Fibroblast of peridontal ligament (primary cell): ENCODE measurements at regions not wholly inside any gene's neighbourhood (a gene's known extent, or its start where the extent isn't known, plus 50 kb on each side); places are given as distances from the start of the nearest gene placed in this dataset.
"Not testable (repeated sequence)": the region's sequence is repeated elsewhere in the genome, so short reads cannot be mapped to it uniquely, and the experiment has no call there.

Source experiments
- DNase-seq: peaks from one replicate; pipeline ENCODE4 v3.0.0-alpha.2; 2010; ENCODE audit errors: extremely low read depth

- no peak for DNase-seq
Measured at GRCh38 chr3:89923921-89924610, 816.6 kb downstream of the EPHA3 start.

DNA sequence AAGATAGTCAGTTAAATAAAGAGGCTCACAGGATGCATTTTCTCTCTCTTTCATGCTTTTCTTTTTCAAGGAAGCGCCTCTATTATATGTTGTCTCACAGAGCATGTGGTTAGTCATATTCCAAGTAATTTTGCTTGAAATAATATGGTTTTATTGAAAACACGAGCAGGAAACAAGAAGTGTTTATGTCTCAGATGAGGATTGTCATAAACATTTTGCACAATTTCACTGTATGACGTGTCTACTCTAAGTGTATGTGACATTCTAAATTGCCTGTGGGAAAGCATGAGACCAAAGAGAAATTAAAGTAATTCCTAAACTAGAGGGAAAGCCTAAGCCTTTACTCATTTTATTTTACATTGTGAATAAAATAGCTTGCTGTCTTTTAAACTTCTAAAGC is 818.6 kb downstream of the EPHA3 start:
- DNase-seq = peak; percentile 68

GRCh38 chr3:89932882-89933281 is 825.5 kb downstream of the EPHA3 start:
- no peak for DNase-seq

GRCh38 chr3:89944461-89944860 is 837.0 kb downstream of the EPHA3 start:
- not testable (repeated sequence) for DNase-seq

- no peak for DNase-seq
Measured at GRCh38 chr3:89946884-89947283, 839.5 kb downstream of the EPHA3 start.

- DNase-seq = no peak
Measured at GRCh38 chr3:89947337-89947954, 840.0 kb downstream of the EPHA3 start.

GRCh38 chr3:89948008-89948407 is 840.6 kb downstream of the EPHA3 start:
- no peak for DNase-seq

- DNase-seq = no peak
Measured at GRCh38 chr3:89950772-89951171, 843.4 kb downstream of the EPHA3 start.

DNA sequence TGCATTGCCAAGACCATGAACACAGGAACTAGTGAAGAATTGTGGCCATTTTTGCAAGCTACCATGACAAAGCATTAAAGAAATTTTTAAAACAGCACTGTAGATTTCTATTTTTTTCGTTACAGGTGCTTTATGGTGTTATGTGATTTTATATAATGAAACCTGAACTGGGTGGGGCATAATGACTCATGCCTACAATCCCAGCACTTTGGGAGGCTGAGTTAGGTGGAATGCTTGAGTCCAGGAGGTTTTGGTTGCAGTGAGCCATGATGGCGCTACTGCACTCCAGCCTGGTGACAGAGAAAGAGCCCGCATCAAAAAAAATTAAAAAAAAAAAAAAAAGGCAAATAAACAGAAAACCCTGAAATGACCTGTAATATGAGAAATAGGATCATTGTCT is 846.7 kb downstream of the EPHA3 start:
- DNase-seq = no peak

DNA sequence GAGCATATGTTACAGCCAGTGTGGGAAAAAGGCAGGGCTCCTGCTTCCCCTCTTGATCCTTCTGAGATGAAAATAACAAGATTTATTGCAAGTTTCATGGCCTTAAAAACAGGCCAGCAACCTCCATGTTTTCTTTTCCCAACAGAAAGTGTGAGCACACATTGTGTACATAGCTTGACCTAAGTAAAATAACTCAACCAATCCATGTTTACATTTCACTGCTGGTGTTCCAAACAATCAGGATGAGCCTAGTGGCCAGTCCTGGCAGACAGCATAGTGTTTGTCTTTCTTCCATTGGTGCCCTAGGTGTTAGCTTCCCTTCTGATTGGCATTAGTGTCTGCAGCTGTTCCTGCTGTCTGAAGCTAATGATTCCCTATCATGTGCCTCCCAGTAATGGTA is 847.7 kb downstream of the EPHA3 start:
- DNase-seq = peak; percentile 31

GRCh38 chr3:89957451-89957850 is 850.0 kb downstream of the EPHA3 start:
- peak; percentile 64 for DNase-seq

- not testable (repeated sequence) for DNase-seq
Measured at GRCh38 chr3:89958163-89958562, 850.7 kb downstream of the EPHA3 start.

DNA sequence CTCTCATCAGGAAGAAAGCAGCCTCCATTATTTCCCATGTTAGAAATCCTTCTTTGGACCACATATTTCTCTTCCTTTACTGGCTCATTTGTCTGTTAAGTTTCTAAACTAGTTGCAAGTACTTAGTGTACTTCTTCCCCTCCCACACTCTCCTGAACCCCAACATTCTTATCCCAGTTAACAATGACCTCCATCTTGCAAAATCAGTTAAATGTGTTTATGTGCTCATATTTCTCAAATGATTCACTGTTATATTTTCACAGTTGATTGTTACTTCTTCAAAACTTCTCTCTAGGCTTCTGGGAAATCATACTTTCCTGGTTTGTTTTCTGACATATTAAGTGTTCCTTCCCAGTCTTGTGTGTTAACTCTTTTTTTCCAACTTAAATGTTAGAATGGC is 856.9 kb downstream of the EPHA3 start:
- peak; percentile 69 for DNase-seq

DNA sequence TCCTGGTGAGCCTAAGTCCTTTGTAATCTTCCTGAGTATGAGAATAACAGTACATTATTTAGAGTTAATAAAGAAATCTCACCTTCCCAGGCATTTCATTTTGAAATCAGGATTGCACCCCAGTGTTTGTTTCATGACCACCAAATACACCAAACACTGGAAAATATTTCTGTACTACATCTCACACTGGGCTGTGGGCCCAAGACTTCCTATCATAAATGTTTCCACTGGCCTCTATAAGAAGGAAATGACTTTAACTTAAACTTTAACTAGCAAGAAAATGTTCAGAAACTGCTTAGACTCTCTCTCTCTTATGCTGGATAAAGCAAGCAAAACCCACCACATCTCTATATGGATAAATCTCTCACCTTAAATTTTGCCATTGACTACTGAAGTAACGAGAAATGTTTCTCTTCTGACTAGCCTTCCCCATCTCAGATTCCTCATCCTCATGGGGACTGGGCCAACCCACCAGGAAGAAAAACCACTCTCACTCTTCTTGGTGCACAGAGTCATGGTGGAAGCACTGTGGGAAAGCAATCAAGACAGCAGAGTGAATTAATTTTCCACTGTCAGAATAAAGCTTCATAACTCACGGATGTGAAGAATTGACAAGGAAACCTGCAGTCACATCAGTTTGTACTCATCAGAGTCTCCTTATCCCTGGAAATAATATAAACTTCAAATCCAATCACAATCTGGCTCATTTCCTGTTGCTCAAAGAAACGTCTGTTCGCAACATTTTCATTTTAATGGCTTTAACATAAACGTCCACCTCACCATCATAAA is 859.6 kb downstream of the EPHA3 start:
- no peak for DNase-seq

DNA sequence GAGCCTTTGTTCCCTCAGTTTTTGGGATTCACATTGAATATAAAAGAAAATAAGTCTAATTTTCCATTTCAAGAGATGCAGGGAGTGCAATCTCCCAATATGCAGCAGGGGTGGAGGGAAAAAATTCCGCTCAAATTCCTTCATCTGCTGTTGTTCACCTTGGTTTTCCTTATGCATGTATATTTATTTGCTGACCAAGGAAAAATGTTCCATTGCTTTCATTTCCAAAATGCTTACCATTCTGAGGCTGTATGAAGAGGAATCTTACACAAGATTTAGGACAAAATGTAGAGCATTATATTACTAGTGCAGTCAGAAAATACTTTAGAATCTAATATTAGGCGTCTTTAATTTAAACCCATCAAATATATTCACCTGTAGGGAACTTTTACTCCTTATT is 863.9 kb downstream of the EPHA3 start:
- no peak for DNase-seq

DNA sequence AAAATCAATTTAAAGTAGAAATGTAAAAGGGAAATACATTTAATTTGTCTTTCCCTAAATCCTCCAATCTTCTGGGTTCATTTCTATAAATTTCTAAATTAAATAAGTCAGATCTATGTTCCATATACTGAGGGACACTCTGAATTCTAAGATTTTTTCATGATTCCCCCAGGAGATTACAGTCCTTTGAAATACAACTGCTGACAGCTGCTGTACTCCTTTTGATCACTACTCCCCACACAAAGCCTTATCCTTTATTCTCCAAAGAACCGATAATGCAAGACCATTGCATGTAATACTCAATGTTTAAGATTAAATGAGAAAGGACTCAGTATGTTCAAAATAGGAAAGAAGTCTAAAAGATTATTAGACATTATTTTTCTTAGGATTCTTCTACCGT is 865.7 kb downstream of the EPHA3 start:
- DNase-seq = no peak

GRCh38 chr3:89974903-89975519 is 867.6 kb downstream of the EPHA3 start:
- no peak for DNase-seq

DNA sequence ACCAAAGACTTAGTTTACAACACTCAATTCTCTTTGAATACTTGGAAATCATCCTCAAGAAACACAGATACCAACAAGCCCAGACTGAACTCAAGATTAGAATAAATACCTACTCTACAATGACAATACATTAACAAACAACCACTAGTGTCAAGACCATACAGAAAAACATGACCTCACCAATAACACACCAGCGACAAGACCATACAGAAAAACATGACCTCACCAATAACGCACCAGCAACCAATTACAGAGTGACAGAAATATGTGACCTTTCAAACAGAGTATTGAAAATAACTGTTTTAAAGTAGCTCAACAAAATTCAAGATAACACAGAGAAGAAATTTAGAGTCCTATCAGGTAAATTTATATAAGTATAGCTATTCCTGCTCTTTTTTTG is 876.0 kb downstream of the EPHA3 start:
- no peak for DNase-seq

DNA sequence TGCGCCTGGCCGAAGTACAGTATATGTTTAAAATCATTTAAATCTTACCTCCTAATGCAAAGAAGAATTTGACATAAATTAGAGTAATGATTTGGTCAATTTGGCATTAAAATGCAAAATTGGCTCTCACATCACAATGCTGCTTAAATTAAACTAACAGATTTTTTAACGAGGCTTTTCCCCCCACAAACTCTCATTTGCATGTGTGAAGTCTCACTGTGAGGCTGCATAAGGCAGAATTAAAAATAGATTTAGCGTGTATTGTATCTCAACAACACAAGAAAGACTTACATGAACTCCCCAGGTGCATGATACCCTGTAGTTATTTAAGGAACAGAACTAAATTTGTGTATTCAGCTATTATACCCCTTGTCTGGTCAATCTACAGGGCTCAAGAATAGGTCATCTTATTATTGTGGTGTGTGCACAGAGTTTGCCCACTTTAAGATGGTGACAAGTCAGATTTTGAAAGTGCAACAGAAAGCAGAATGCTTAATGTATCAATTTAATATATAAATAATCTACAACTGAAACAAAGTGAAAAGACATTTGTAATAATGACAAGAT is 897.9 kb downstream of the EPHA3 start:
- DNase-seq = no peak

GRCh38 chr3:90007778-90008499 is 900.5 kb downstream of the EPHA3 start:
- peak; percentile 85 for DNase-seq

DNA sequence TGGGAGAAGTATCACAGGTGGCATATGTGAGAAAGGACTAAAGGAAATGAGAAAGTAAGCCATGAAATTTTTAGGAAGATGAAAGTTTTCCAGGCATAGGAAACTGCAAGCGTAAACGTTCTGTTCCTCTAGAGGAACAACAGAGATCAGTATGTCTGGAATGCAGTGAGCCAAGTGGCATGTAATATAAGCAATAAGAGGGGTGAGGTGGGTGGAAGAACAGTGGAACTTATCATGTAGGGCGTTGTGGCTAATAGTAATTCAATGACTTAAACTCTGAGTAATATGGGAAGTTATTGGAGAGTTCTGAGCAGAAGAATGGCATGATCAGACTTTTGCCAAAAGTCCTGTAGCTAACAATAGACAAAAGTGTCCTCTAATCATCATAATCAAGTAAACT is 902.9 kb downstream of the EPHA3 start:
- DNase-seq = peak; percentile 63
